IMR-90 (cell line): ENCODE measurements at regions not wholly inside any gene's neighbourhood (a gene's known extent, or its start where the extent isn't known, plus 50 kb on each side); places are given as distances from the start of the nearest gene placed in this dataset.

Experiments
- ATAC-seq: fragments of 200-7000 bp; cut with Tn5 transposase; 2 replicates; pipeline ENCODE4 v1.9.1; 2020; ENCODE audit warnings: low read depth, mild to moderate bottlenecking, moderate library complexity
- BruUV-seq: library from RNA; stranded (reverse); fragments of 400-500 nt; replicated peaks from 2 replicates; lab custom pipeline; 2021; lab: Mats Ljungman, UMichigan
- CTCF ChIA-PET: fragments of 300-600 bp; formaldehyde crosslinking; extraction: SDS; loops from one replicate; lab custom pipeline; 2021; ENCODE audit warnings: antibody characterized with exemption; lab: Yijun Ruan, JAX
- POLR2A ChIA-PET: fragments of 300-600 bp; sonication (Branson Sonifier 250); formaldehyde crosslinking; loops from one replicate; lab custom pipeline; 2022; ENCODE audit warnings: antibody characterized with exemption; ENCODE audit not compliant: unreplicated experiment; lab: Charles Lee
- DNase-seq: peaks from one replicate; pipeline ENCODE4 v3.0.0; 2013
- H2AFZ ChIP-seq: replicated peaks from 2 replicates; pipeline ENCODE3; 2013; ENCODE audit warnings: low read length, mild to moderate bottlenecking; ENCODE audit not compliant: poor library complexity
- H2AK5ac ChIP-seq: 2 replicates; pipeline ENCODE4 v1.6.1; 2013; ENCODE audit warnings: low read depth, low read length, inconsistent platforms
- H2AK9ac ChIP-seq: replicated peaks from 2 replicates; pipeline ENCODE3; 2013; ENCODE audit warnings: mild to moderate bottlenecking, low read depth, low read length, moderate library complexity; ENCODE audit not compliant: poor library complexity
- H2BK120ac ChIP-seq: 2 replicates; pipeline ENCODE4 v1.6.1; 2013; ENCODE audit warnings: low read depth, low read length, inconsistent platforms
- H2BK15ac ChIP-seq: 3 replicates; pipeline ENCODE4 v1.6.1; 2013; ENCODE audit warnings: low read depth, low read length, inconsistent platforms
- H2BK20ac ChIP-seq: 2 replicates; pipeline ENCODE4 v1.6.1; 2013; ENCODE audit warnings: low read depth, mild to moderate bottlenecking, inconsistent platforms, low read length, moderate library complexity
- H2BK5ac ChIP-seq: 2 replicates; pipeline ENCODE4 v1.6.1; 2013; ENCODE audit warnings: mild to moderate bottlenecking, low read depth, low read length, inconsistent platforms; ENCODE audit not compliant: poor library complexity, severe bottlenecking
- H3K14ac ChIP-seq: replicated peaks from 2 replicates; pipeline ENCODE4 v1.6.1; 2013; ENCODE audit warnings: low read depth, low read length, inconsistent platforms
- H3K18ac ChIP-seq: 2 replicates; pipeline ENCODE4 v1.6.1; 2013; ENCODE audit warnings: low read depth, low read length, control low read depth
- H3K23ac ChIP-seq: 2 replicates; pipeline ENCODE4 v1.6.1; 2013; ENCODE audit warnings: low read depth, low read length, inconsistent platforms
- H3K27ac ChIP-seq: 2 replicates; pipeline ENCODE4 v1.5.1; 2013; ENCODE audit warnings: mild to moderate bottlenecking, control low read depth, low read length; ENCODE audit not compliant: insufficient read depth
- H3K27me3 ChIP-seq: 2 replicates; pipeline ENCODE4 v1.6.1; 2013; ENCODE audit warnings: low read length; ENCODE audit not compliant: control insufficient read depth, insufficient read depth
- H3K36me3 ChIP-seq: 2 replicates; pipeline ENCODE4 v1.6.1; 2013; ENCODE audit warnings: low read length, mixed read lengths; ENCODE audit not compliant: control insufficient read depth, insufficient read depth
- H3K4ac ChIP-seq: 2 replicates; pipeline ENCODE4 v1.6.1; 2013; ENCODE audit warnings: low read depth, low read length, inconsistent platforms
- H3K4me1 ChIP-seq: 2 replicates; pipeline ENCODE4 v1.6.1; 2013; ENCODE audit warnings: low read length, mixed read lengths; ENCODE audit not compliant: control insufficient read depth, insufficient read depth
- H3K4me2 ChIP-seq: 2 replicates; pipeline ENCODE4 v1.6.1; 2013; ENCODE audit warnings: low read depth, mild to moderate bottlenecking, control low read depth, low read length, moderate library complexity
- H3K4me3 ChIP-seq: 2 replicates; pipeline ENCODE4 v1.5.1; 2013; ENCODE audit warnings: low read depth, mild to moderate bottlenecking, control low read depth, low read length, moderate library complexity; ENCODE audit not compliant: insufficient read depth
- H3K56ac ChIP-seq: 2 replicates; pipeline ENCODE4 v1.6.1; 2013; ENCODE audit warnings: low read length, inconsistent platforms; ENCODE audit not compliant: insufficient read depth; ENCODE audit errors: extremely low read depth
- H3K79me1 ChIP-seq, 2 experiments: 2 replicates each; pipeline ENCODE4 v1.6.1; 2013; ENCODE audit warnings: low read length in 2 of 2, inconsistent platforms in 1 of 2, low read depth in 1 of 2
- H3K9ac ChIP-seq: 2 replicates; pipeline ENCODE4 v1.6.1; 2013; ENCODE audit warnings: low read depth, low read length, control low read depth
- H3K9me1 ChIP-seq: 2 replicates; pipeline ENCODE4 v1.6.1; 2013; ENCODE audit warnings: low read length, inconsistent platforms; ENCODE audit not compliant: insufficient read depth
- H3K9me3 ChIP-seq: 2 replicates; pipeline ENCODE4 v1.6.1; 2013; ENCODE audit warnings: low read length; ENCODE audit not compliant: control insufficient read depth, insufficient read depth
- H4K20me1 ChIP-seq: 2 replicates; pipeline ENCODE4 v1.6.1; 2013; ENCODE audit warnings: low read length, inconsistent platforms; ENCODE audit not compliant: insufficient read depth
- H4K5ac ChIP-seq: 2 replicates; pipeline ENCODE4 v1.6.1; 2013; ENCODE audit warnings: mild to moderate bottlenecking, low read depth, low read length, control low read depth
- H4K8ac ChIP-seq, 2 experiments: 2 replicates each; pipeline ENCODE4 v1.6.1; 2013; ENCODE audit warnings: low read depth in 2 of 2, low read length in 2 of 2, control low read depth in 1 of 2, inconsistent platforms in 1 of 2
- H4K91ac ChIP-seq: 2 replicates; pipeline ENCODE4 v1.6.1; 2013; ENCODE audit warnings: low read depth, low read length, inconsistent platforms; ENCODE audit not compliant: insufficient read depth
- CEBPB ChIP-seq: IDR thresholded peaks from 2 replicates; pipeline ENCODE4 v1.6.1; 2012; ENCODE audit warnings: low read depth, low read length, improper control_type of control experiment
- CHD1 ChIP-seq: IDR thresholded peaks from 2 replicates; pipeline ENCODE4 v1.6.1; 2012; ENCODE audit warnings: low read depth, low read length, improper control_type of control experiment
- MAFK ChIP-seq: IDR thresholded peaks from 2 replicates; pipeline ENCODE4 v1.6.1; 2012; ENCODE audit warnings: low read depth, low read length, improper control_type of control experiment
- MAZ ChIP-seq: IDR thresholded peaks from 2 replicates; pipeline ENCODE4 v1.6.1; 2012; ENCODE audit warnings: low read depth, mild to moderate bottlenecking, low read length, improper control_type of control experiment, moderate library complexity, borderline replicate concordance
- MXI1 ChIP-seq: IDR thresholded peaks from 2 replicates; pipeline ENCODE4 v1.6.1; 2012; ENCODE audit warnings: low read depth, mild to moderate bottlenecking, low read length, moderate library complexity, borderline replicate concordance
- NFE2L2 ChIP-seq: fragments of 150-350 bp; IDR thresholded peaks from 2 replicates; pipeline ENCODE4 v1.6.1; 2016; ENCODE audit warnings: low read depth, mild to moderate bottlenecking, low read length
- RCOR1 ChIP-seq: IDR thresholded peaks from 2 replicates; pipeline ENCODE4 v1.6.1; 2012; ENCODE audit warnings: mild to moderate bottlenecking, low read length, improper control_type of control experiment; ENCODE audit not compliant: insufficient replicate concordance
- SMC3 ChIP-seq: fragments of 150-350 bp; IDR thresholded peaks from 2 replicates; pipeline ENCODE4 v1.6.1; 2016; ENCODE audit warnings: low read depth, mild to moderate bottlenecking, antibody characterized with exemption, low read length, moderate library complexity
- WGBS, 2 experiments: methylation state at CpG; one replicate each; pipeline versions ENCODE4 v1.1.5 to v1.1.7; 2013; ENCODE audit warnings: missing lambda C conversion rate in 2 of 2; ENCODE audit not compliant: insufficient read length in 1 of 2; ENCODE audit errors: extremely low coverage in 2 of 2; 5-methylcytosine and 5-hydroxymethylcytosine counted together
- dilution Hi-C: fragments of 300-500 bp; cut with HindIII; formaldehyde crosslinking; loops from one replicate; pipeline ENCODE4 v1.14.3; 2018; ENCODE audit warnings: low sequenced_read_pairs; ENCODE audit not compliant: unreplicated experiment
- in situ Hi-C: fragments of 300-500 bp; cut with MboI; formaldehyde crosslinking; loops from 3 replicates; pipeline ENCODE4 v1.14.3; 2019; ENCODE audit warnings: low sequenced_read_pairs, inconsistent platforms, mixed read lengths
- intact Hi-C: fragments of 100-400 bp; cut with micrococcal nuclease; formaldehyde crosslinking; loops from 2 replicates; pipeline ENCODE4 v1.10.0; 2022
- TF ChIP-seq, protein P1 (sequence below): fragments of 150-350 bp; IDR thresholded peaks from 2 replicates; pipeline ENCODE4 v1.6.1; 2017; ENCODE audit warnings: mild to moderate bottlenecking, antibody characterized with exemption, low read length, low read depth
- TF ChIP-seq, protein P2 (sequence below): conservative IDR thresholded peaks from 2 replicates; pipeline ENCODE4 v1.5.1; 2012; ENCODE audit warnings: mild to moderate bottlenecking, low read depth, low read length, improper control_type of control experiment

DNA sequence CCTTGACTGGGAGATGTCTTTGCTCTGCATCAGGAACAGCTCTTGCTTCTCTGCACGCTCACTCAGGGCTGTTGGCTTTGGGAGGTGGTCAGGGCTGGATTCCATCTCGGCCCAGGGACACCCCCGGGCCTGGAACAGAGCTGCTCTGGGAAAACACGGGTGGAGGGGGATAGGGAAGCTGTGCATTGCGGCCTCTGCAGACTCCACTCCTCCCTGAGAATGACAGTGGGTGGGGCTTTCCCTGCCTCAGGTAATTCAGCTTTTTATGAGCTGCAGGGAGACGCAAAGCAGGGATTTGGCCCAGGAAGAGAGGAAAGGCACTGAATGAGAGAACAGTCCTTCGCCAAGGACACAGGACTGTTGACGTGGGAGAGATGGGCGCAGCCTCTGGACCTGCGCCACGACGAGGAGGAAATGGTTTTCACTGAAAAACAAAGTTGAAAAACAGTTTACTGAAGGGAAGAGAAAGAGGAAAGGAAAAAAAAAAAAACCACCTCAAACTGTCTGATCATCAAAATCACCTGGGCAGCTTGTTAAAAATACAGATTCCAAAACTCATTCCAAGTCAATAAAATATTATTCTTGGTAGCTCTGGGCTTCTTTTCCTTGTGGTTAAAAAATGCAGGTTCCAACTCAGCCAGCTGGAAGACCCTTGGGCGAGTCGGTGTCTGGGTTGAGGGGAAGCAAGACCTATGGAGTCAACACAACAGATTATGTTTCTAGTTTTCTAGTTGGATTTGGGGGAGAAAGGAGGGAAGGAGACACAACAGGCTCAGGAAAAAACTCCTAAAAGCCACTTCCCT, 194.0 kb downstream of the ZFP36L2 start (continued):
- no peak for TF ChIP-seq MAFK
- TF ChIP-seq CHD1 = no peak

DNA sequence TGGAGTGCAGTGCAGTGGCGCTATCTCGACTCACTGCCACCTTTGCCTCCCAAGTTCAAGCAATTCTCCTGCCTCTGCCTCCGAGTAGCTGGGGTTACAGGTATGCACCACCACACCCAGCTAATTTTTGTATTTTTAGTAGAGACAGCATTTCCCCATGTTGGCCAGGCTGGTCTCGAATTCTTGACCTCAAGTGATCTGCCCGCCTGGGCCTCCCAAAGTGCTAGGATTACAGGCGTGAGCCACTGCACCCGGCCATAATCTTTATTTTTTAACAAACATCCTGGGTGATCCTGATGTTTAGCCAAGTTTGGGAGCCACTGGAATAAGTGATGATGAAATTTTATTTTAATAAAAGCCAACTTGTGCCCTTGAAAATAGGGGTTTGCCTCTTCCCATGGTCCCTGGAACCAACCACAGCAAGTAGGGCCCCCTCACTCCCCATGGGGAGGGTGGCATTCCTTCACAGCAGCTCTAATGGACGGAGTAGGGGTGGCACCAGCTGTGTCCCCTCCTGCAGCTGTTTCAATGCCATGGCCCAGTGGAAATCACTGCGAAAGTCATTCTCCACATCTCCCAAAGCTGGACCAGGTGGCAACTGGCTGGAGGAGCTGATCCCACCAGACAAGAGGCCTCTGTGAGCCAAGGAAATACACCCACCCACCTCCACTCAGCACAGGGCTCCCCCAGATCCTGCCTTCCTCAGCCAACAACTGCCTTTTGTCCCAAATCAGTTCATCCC, 194.8 kb downstream of the ZFP36L2 start:
- peak overlapping the region; percentile 11; the same call in 1 of the 2 replicates for H2AK5ac ChIP-seq
- H3K4me2 ChIP-seq = no peak overlapping the region
- no peak overlapping the region for H4K5ac ChIP-seq
- H4K20me1 ChIP-seq = no peaks in the 10 kb centered on the region
- H3K4ac ChIP-seq = peak overlapping the region; percentile 41; the same call in 1 of the 2 replicates
- dilution Hi-C loops = no loop called here
- no peak overlapping the region for H4K91ac ChIP-seq
- H3K18ac ChIP-seq = no peak overlapping the region
- H3K9me1 ChIP-seq = no peaks in the 10 kb centered on the region
- no peak overlapping the region for H2BK5ac ChIP-seq
- H3K79me1 ChIP-seq = no peaks in the 10 kb centered on the region
- H3K27me3 ChIP-seq = no peaks in the 10 kb centered on the region
- H2AK9ac ChIP-seq = no peak overlapping the region
- H4K8ac ChIP-seq = peak overlapping the region; percentile 61 to 79; a peak in 2 of 4 replicates
- in situ Hi-C loops = no loop called here
- H2BK20ac ChIP-seq = peak overlapping the region; percentile 39; the same call in 1 of the 2 replicates
- H3K9ac ChIP-seq = no peak overlapping the region
- H3K9me3 ChIP-seq = no peaks in the 10 kb centered on the region
- H3K4me1 ChIP-seq = no peaks in the 10 kb centered on the region; the same call in 1 of the 2 replicates
- no peak overlapping the region for H3K4me3 ChIP-seq
- H2BK120ac ChIP-seq = peak overlapping the region; percentile 69
- H2AFZ ChIP-seq = peak overlapping the region; percentile 77
- no peak overlapping the region for H3K56ac ChIP-seq
- no peak for DNase-seq
- WGBS, 2 experiments = no CpG with 5 or more reads among the region's 9 CpGs
- ChIA-PET CTCF (no interaction called here), POLR2A (interaction anchor here (0.6 kb wide), 2 partner anchors 53 to 443 kb away, joined by 3 to 10 read pairs; no protein-coding TSS in a partner anchor)
- H3K23ac ChIP-seq = no peak overlapping the region; the same call in 1 of the 2 replicates
- no TSS peak for BruUV-seq
- H3K36me3 ChIP-seq = no peaks in the 10 kb centered on the region
- intact Hi-C loops = no loop called here
- ATAC-seq = no peak
- H2BK15ac ChIP-seq = peak overlapping the region; percentile 60; the same call in 1 of the 3 replicates
- no peak overlapping the region for H3K27ac ChIP-seq
- H3K14ac ChIP-seq = no peak overlapping the region
- TF ChIP-seq, protein P1, sequence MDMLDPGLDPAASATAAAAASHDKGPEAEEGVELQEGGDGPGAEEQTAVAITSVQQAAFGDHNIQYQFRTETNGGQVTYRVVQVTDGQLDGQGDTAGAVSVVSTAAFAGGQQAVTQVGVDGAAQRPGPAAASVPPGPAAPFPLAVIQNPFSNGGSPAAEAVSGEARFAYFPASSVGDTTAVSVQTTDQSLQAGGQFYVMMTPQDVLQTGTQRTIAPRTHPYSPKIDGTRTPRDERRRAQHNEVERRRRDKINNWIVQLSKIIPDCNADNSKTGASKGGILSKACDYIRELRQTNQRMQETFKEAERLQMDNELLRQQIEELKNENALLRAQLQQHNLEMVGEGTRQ = no peak
- no peak for TF ChIP-seq MXI1
- no peak for TF ChIP-seq MAZ
- TF ChIP-seq, protein P2, sequence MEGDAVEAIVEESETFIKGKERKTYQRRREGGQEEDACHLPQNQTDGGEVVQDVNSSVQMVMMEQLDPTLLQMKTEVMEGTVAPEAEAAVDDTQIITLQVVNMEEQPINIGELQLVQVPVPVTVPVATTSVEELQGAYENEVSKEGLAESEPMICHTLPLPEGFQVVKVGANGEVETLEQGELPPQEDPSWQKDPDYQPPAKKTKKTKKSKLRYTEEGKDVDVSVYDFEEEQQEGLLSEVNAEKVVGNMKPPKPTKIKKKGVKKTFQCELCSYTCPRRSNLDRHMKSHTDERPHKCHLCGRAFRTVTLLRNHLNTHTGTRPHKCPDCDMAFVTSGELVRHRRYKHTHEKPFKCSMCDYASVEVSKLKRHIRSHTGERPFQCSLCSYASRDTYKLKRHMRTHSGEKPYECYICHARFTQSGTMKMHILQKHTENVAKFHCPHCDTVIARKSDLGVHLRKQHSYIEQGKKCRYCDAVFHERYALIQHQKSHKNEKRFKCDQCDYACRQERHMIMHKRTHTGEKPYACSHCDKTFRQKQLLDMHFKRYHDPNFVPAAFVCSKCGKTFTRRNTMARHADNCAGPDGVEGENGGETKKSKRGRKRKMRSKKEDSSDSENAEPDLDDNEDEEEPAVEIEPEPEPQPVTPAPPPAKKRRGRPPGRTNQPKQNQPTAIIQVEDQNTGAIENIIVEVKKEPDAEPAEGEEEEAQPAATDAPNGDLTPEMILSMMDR = no peak
- no peak for TF ChIP-seq SMC3
- no peak for TF ChIP-seq RCOR1
- TF ChIP-seq CEBPB = no peak
- TF ChIP-seq NFE2L2 = no peak
